ENCODE measurements at regions not wholly inside any gene's neighbourhood (a gene's known extent, or its start where the extent isn't known, plus 50 kb on each side); places are given as distances from the start of the nearest gene placed in this dataset.
A peak's percentile ranks its signal among the peaks of the same experiment; 100 is the strongest.

GRCh38 chr14:61130512-61131260 is 149.6 kb downstream of the SLC38A6 start:
- no peak for DNase-seq (ENCODE audit: low spot score)

- DNase-seq (ENCODE audit: low spot score), result no peak
These were observed 148.2 kb downstream of the SLC38A6 start for GRCh38 chr14:61129168-61129745.

- no peak for DNase-seq (ENCODE audit: low spot score)
These were observed 147.5 kb downstream of the SLC38A6 start for GRCh38 chr14:61128382-61129167.

- no peak for DNase-seq (ENCODE audit: low spot score)
These were observed 145.8 kb downstream of the SLC38A6 start for GRCh38 chr14:61126603-61127498.

GRCh38 chr14:61125867-61126572 is 145.0 kb downstream of the SLC38A6 start:
- no peak for DNase-seq (ENCODE audit: low spot score)

GRCh38 chr14:61125041-61125866 is 144.2 kb downstream of the SLC38A6 start:
- DNase-seq (ENCODE audit: low spot score), result no peak

- no peak for DNase-seq (ENCODE audit: low spot score)
These were observed 141.8 kb downstream of the SLC38A6 start for GRCh38 chr14:61122862-61123261.

- DNase-seq (ENCODE audit: low spot score), result no peak
These were observed 140.3 kb downstream of the SLC38A6 start for GRCh38 chr14:61121355-61121787.

- no peak for DNase-seq (ENCODE audit: low spot score)
These were observed 139.5 kb downstream of the SLC38A6 start for GRCh38 chr14:61120576-61120975.

GRCh38 chr14:61119006-61119405 is 138.0 kb downstream of the SLC38A6 start:
- no peak for DNase-seq (ENCODE audit: low spot score)

GRCh38 chr14:61116369-61116768 is 135.3 kb downstream of the SLC38A6 start:
- DNase-seq (ENCODE audit: low spot score), result peak; percentile 44

GRCh38 chr14:61113561-61114225 is 132.6 kb downstream of the SLC38A6 start:
- DNase-seq (ENCODE audit: low spot score), result no peak

- no peak for DNase-seq (ENCODE audit: low spot score)
These were observed 131.5 kb downstream of the SLC38A6 start for GRCh38 chr14:61112506-61112905.

GRCh38 chr14:61111731-61112130 is 130.7 kb downstream of the SLC38A6 start:
- no peak for DNase-seq (ENCODE audit: low spot score)

- no peak for DNase-seq (ENCODE audit: low spot score)
These were observed 130.2 kb downstream of the SLC38A6 start for GRCh38 chr14:61111209-61111665.

GRCh38 chr14:61110316-61111082 is 129.5 kb downstream of the SLC38A6 start:
- DNase-seq (ENCODE audit: low spot score), result no peak

GRCh38 chr14:61109288-61109687 is 128.2 kb downstream of the SLC38A6 start:
- DNase-seq (ENCODE audit: low spot score), result no peak

- DNase-seq (ENCODE audit: low spot score), result no peak
These were observed 127.6 kb downstream of the SLC38A6 start for GRCh38 chr14:61108496-61109141.
